ENCODE measurements at regions not wholly inside any gene's neighbourhood (a gene's known extent, or its start where the extent isn't known, plus 50 kb on each side); places are given as distances from the start of the nearest gene placed in this dataset.

- no peak overlapping the region for H3K4me3 ChIP-seq (ENCODE audit: low read depth, low read length)
- TF ChIP-seq CTCF (IDR thresholded peaks at IDR 0.05; ENCODE audit: low read depth, low read length): no peak
Observed at GRCh38 chr2:23270810-23271209, 114.2 kb upstream of the KLHL29 start.

GRCh38 chr2:23271230-23271629 lies 113.7 kb upstream of the KLHL29 start:
- no peak for TF ChIP-seq CTCF (IDR thresholded peaks at IDR 0.05; ENCODE audit: low read depth, low read length)
- no peak overlapping the region for H3K4me3 ChIP-seq (ENCODE audit: low read depth, low read length)

GRCh38 chr2:23273786-23274185 lies 111.2 kb upstream of the KLHL29 start:
- H3K4me3 ChIP-seq (ENCODE audit: low read depth, low read length): no peak overlapping the region
- no peak for TF ChIP-seq CTCF (IDR thresholded peaks at IDR 0.05; ENCODE audit: low read depth, low read length)

GRCh38 chr2:23280401-23280800 lies 104.6 kb upstream of the KLHL29 start:
- no peak overlapping the region for H3K4me3 ChIP-seq (ENCODE audit: low read depth, low read length)
- no peak for TF ChIP-seq CTCF (IDR thresholded peaks at IDR 0.05; ENCODE audit: low read depth, low read length)

GRCh38 chr2:23283653-23284052 lies 101.3 kb upstream of the KLHL29 start:
- TF ChIP-seq CTCF (IDR thresholded peaks at IDR 0.05; ENCODE audit: low read depth, low read length): no peak
- H3K4me3 ChIP-seq (ENCODE audit: low read depth, low read length): no peak overlapping the region

GRCh38 chr2:23285091-23285800 lies 99.7 kb upstream of the KLHL29 start:
- TF ChIP-seq CTCF (IDR thresholded peaks at IDR 0.05; ENCODE audit: low read depth, low read length): no peak
- H3K4me3 ChIP-seq (ENCODE audit: low read depth, low read length): no peak overlapping the region

GRCh38 chr2:23286031-23286757 lies 98.8 kb upstream of the KLHL29 start:
- no peak overlapping the region for H3K4me3 ChIP-seq (ENCODE audit: low read depth, low read length)
- TF ChIP-seq CTCF (IDR thresholded peaks at IDR 0.05; ENCODE audit: low read depth, low read length): no peak
